Loucy (cell line): ENCODE measurements at regions not wholly inside any gene's neighbourhood (a gene's known extent, or its start where the extent isn't known, plus 50 kb on each side); places are given as distances from the start of the nearest gene placed in this dataset.

Source experiments
- H2AFZ ChIP-seq: fragments of 200-600 bp; sonication (generic); 2 replicates; pipeline ENCODE4 v1.6.0; 2016; ENCODE audit warnings: antibody characterized with exemption, mild to moderate bottlenecking, low read length, moderate library complexity
- H3F3A ChIP-seq: fragments of 200-600 bp; 2 replicates; pipeline ENCODE4 v1.6.0; 2016; ENCODE audit warnings: antibody characterized with exemption, low read depth, mild to moderate bottlenecking
- H3K27me3 ChIP-seq: fragments of 200-600 bp; sonication (generic); 2 replicates; pipeline ENCODE4 v1.6.1; 2014; ENCODE audit warnings: low read length, mild to moderate bottlenecking; ENCODE audit not compliant: insufficient read depth, poor library complexity, severe bottlenecking
- H3K36me3 ChIP-seq: fragments of 200-600 bp; sonication (generic); 2 replicates; pipeline ENCODE4 v1.6.1; 2016; ENCODE audit warnings: low read length; ENCODE audit not compliant: insufficient read depth
- H3K4me1 ChIP-seq: fragments of 200-600 bp; sonication (generic); 2 replicates; pipeline ENCODE4 v1.5.1; 2014; ENCODE audit warnings: low read length, mild to moderate bottlenecking; ENCODE audit not compliant: insufficient read depth, poor library complexity, severe bottlenecking
- H3K4me2 ChIP-seq: fragments of 200-600 bp; sonication (generic); 2 replicates; pipeline ENCODE4 v1.6.0; 2014; ENCODE audit warnings: antibody characterized with exemption, low read length, low read depth, mild to moderate bottlenecking; ENCODE audit not compliant: poor library complexity, severe bottlenecking
- H3K4me3 ChIP-seq: fragments of 200-600 bp; sonication (generic); 2 replicates; pipeline ENCODE4 v1.5.1; 2014; ENCODE audit warnings: low read length, mild to moderate bottlenecking, mixed read lengths; ENCODE audit not compliant: poor library complexity, severe bottlenecking
- H3K79me2 ChIP-seq: fragments of 200-600 bp; sonication (generic); 2 replicates; pipeline ENCODE4 v1.6.1; 2014; ENCODE audit warnings: low read length; ENCODE audit not compliant: insufficient read depth
- H3K9ac ChIP-seq: fragments of 200-600 bp; sonication (generic); 2 replicates; pipeline ENCODE4 v1.6.0; 2014; ENCODE audit warnings: mild to moderate bottlenecking, low read depth, low read length, moderate library complexity; ENCODE audit not compliant: poor library complexity, severe bottlenecking
- H3K9me2 ChIP-seq: fragments of 200-600 bp; sonication (generic); replicated peaks from 2 replicates; pipeline ENCODE4 v1.6.1; 2016; ENCODE audit warnings: low read depth, low read length, mixed read lengths
- H3K9me3 ChIP-seq: fragments of 200-600 bp; sonication (generic); 2 replicates; pipeline ENCODE4 v1.6.1; 2014; ENCODE audit warnings: mild to moderate bottlenecking, antibody characterized with exemption, low read length, low read depth; ENCODE audit not compliant: insufficient read depth
- H4K20me1 ChIP-seq: fragments of 200-600 bp; sonication (generic); 2 replicates; pipeline ENCODE4 v1.6.0; 2014; ENCODE audit warnings: antibody characterized with exemption, low read length, mild to moderate bottlenecking; ENCODE audit not compliant: insufficient read depth, poor library complexity, severe bottlenecking
- CTCF ChIP-seq: fragments of 200-600 bp; sonication (generic); conservative IDR thresholded peaks from 2 replicates; pipeline ENCODE4 v1.5.1; 2014; ENCODE audit warnings: mild to moderate bottlenecking, antibody characterized with exemption, low read length
- EZH2phosphoT487 ChIP-seq: fragments of 200-600 bp; IDR thresholded peaks from 2 replicates; pipeline ENCODE4 v1.6.1; 2018; ENCODE audit warnings: antibody characterized with exemption, mild to moderate bottlenecking, moderate library complexity, borderline replicate concordance

DNA sequence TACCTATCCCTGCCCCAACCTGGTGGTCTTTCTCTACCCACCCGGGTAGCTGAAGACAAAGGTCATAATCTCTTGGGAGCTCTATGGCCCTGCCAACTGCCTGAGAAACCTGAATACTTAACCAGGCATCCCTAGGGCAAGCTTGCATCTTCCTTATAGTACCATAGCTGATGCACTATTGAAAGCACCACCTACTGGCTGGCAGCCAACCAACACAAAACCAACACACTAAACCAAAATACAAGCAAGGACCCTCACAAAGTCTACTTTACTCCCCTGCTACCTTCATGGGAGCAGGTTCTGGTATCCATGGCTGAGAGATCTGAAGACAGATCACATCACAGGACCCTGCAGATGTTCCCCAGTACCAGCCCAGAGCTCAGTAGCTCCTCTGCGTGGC is 171.8 kb upstream of the TAS2R1 start:
- Histone ChIP-seq H3K27me3 (no peaks in the 10 kb centered on the region), H4K20me1 (no peaks in the 10 kb centered on the region), H3K9me2 (no peaks in the 10 kb centered on the region), H3K36me3 (no peaks in the 10 kb centered on the region), H3K4me2 (no peak overlapping the region), H3K9me3 (no peaks in the 10 kb centered on the region; the same call in 1 of the 2 replicates), H3F3A (no peaks in the 10 kb centered on the region), H3K79me2 (no peaks in the 10 kb centered on the region), H3K9ac (no peak overlapping the region), H3K4me1 (no peaks in the 10 kb centered on the region), H3K4me3 (no peak overlapping the region), H2AFZ (no peak overlapping the region)
- TF ChIP-seq CTCF, result no peak

DNA sequence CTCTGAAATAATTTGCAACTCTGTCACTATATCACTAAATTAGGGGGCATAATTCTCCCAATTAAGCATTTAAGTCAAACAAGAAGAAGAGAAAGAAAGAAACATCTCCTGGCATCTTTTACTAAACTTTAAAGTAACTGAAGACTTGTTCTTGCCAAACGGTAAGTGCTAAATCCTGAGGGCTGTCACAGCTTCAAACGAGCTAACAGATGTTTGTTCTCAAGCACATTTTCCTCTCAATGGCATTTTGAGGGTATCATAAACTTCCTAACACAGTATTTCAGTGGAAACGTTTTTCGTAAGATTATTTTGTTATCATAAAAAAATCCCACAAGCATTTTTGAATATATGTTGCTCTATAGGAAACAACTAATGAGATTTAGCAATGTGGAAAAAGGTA is 169.5 kb upstream of the TAS2R1 start:
- Histone ChIP-seq H3K4me3 (no peak overlapping the region), H2AFZ (no peak overlapping the region), H3K27me3 (no peaks in the 10 kb centered on the region), H3K9me2 (no peaks in the 10 kb centered on the region), H3K36me3 (no peaks in the 10 kb centered on the region), H3K9me3 (no peaks in the 10 kb centered on the region; the same call in 1 of the 2 replicates), H3K9ac (no peak overlapping the region), H3F3A (no peaks in the 10 kb centered on the region), H3K79me2 (no peaks in the 10 kb centered on the region), H3K4me2 (no peak overlapping the region), H3K4me1 (no peaks in the 10 kb centered on the region), H4K20me1 (no peaks in the 10 kb centered on the region)
- no peak for TF ChIP-seq CTCF
- TF ChIP-seq EZH2phosphoT487, result no peak

DNA sequence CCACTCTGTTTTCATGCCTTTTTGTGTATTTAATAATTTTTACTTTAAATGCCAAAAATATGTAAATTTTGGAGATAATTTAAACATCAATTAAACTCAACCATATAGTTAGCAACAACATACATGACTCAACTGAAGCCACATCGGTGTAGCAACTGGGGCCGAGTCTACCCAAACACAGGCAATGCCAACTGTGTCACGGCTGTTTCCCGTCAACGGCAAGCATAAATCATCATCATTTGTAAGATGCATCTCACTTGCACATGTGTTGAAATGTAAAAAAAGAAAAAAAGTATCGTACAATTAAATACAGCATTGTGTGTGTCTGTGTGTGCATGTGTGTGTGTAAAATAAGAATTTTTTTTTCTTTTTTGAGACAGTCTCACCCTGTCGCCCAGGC is 160.1 kb upstream of the TAS2R1 start:
- no peaks in the 10 kb centered on the region for H3F3A ChIP-seq
- no peaks in the 10 kb centered on the region for H3K9me3 ChIP-seq
- no peaks in the 10 kb centered on the region for H3K79me2 ChIP-seq
- TF ChIP-seq CTCF (no peak), EZH2phosphoT487 (no peak)
- no peaks in the 10 kb centered on the region for H4K20me1 ChIP-seq
- no peaks in the 10 kb centered on the region for H3K27me3 ChIP-seq
- H3K9me2 ChIP-seq, result no peaks in the 10 kb centered on the region
- H3K4me2 ChIP-seq, result no peak overlapping the region
- no peak overlapping the region for H3K9ac ChIP-seq
- no peak overlapping the region for H3K4me3 ChIP-seq
- H3K36me3 ChIP-seq, result no peaks in the 10 kb centered on the region
- no peaks in the 10 kb centered on the region for H3K4me1 ChIP-seq
- no peak overlapping the region for H2AFZ ChIP-seq
